DND-41 (cell line): ENCODE measurements at regions not wholly inside any gene's neighbourhood (a gene's known extent, or its start where the extent isn't known, plus 50 kb on each side); places are given as distances from the start of the nearest gene placed in this dataset.

Source experiments
- ATAC-seq: fragments of 200-7000 bp; cut with Tn5 transposase; 3 replicates; pipeline ENCODE4 v1.9.1; 2021; ENCODE audit warnings: low read depth; ENCODE audit not compliant: insufficient read depth
- DNase-seq: peaks from one replicate; pipeline ENCODE4 v3.0.0-alpha.2; 2020
- H2AFZ ChIP-seq: 2 replicates; pipeline ENCODE4 v1.6.0; 2012; ENCODE audit warnings: low read depth, low read length
- H3K27ac ChIP-seq: 2 replicates; pipeline ENCODE4 v1.5.1; 2012; ENCODE audit warnings: low read length, inconsistent platforms
- H3K27me3 ChIP-seq: fragments of 200-600 bp; sonication (generic); 2 replicates; pipeline ENCODE4 v1.6.0; 2012; ENCODE audit warnings: low read length, mild to moderate bottlenecking, inconsistent platforms; ENCODE audit not compliant: insufficient read depth, poor library complexity
- H3K36me3 ChIP-seq: 2 replicates; pipeline ENCODE4 v1.5.1; 2012; ENCODE audit warnings: low read length, inconsistent platforms; ENCODE audit not compliant: insufficient read depth
- H3K4me1 ChIP-seq: 2 replicates; pipeline ENCODE4 v1.5.1; 2012; ENCODE audit warnings: mild to moderate bottlenecking, low read length; ENCODE audit not compliant: insufficient read depth
- H3K4me2 ChIP-seq: 2 replicates; pipeline ENCODE4 v1.6.0; 2012; ENCODE audit warnings: mild to moderate bottlenecking, moderate library complexity, low read length, inconsistent platforms; ENCODE audit not compliant: insufficient read depth
- H3K4me3 ChIP-seq, 2 experiments: fragments of 200-600 bp in 1 of 2; shearing (Covaris generic) in 1 of 2; 2 replicates each; pipeline ENCODE4 v1.5.1; 2012 to 2016; ENCODE audit warnings: inconsistent platforms in 2 of 2, low read length in 2 of 2, mild to moderate bottlenecking in 2 of 2, low read depth in 1 of 2, moderate library complexity in 1 of 2
- H3K79me2 ChIP-seq: 2 replicates; pipeline ENCODE4 v1.6.0; 2012; ENCODE audit warnings: low read length, inconsistent platforms; ENCODE audit not compliant: insufficient read depth
- H3K9ac ChIP-seq: 2 replicates; pipeline ENCODE4 v1.6.0; 2012; ENCODE audit warnings: low read depth, mild to moderate bottlenecking, inconsistent platforms, low read length, moderate library complexity
- H3K9me3 ChIP-seq: 2 replicates; pipeline ENCODE4 v1.5.1; 2012; ENCODE audit warnings: low read length, moderate library complexity, mild to moderate bottlenecking, inconsistent platforms; ENCODE audit not compliant: insufficient read depth, severe bottlenecking
- H4K20me1 ChIP-seq: 2 replicates; pipeline ENCODE4 v1.6.0; 2012; ENCODE audit warnings: low read length; ENCODE audit not compliant: insufficient read depth
- EZH2 ChIP-seq: IDR thresholded peaks from 3 replicates; pipeline ENCODE4 v1.6.1; 2012; ENCODE audit warnings: borderline replicate concordance, low read depth, mild to moderate bottlenecking, moderate library complexity, low read length, inconsistent platforms; ENCODE audit not compliant: severe bottlenecking
- TF ChIP-seq, protein P1 (sequence below): IDR thresholded peaks from 2 replicates; pipeline ENCODE4 v1.5.1; 2012; ENCODE audit warnings: borderline replicate concordance, low read length, moderate library complexity, mild to moderate bottlenecking; ENCODE audit not compliant: poor library complexity, severe bottlenecking; ENCODE audit errors: extremely low read depth

DNA sequence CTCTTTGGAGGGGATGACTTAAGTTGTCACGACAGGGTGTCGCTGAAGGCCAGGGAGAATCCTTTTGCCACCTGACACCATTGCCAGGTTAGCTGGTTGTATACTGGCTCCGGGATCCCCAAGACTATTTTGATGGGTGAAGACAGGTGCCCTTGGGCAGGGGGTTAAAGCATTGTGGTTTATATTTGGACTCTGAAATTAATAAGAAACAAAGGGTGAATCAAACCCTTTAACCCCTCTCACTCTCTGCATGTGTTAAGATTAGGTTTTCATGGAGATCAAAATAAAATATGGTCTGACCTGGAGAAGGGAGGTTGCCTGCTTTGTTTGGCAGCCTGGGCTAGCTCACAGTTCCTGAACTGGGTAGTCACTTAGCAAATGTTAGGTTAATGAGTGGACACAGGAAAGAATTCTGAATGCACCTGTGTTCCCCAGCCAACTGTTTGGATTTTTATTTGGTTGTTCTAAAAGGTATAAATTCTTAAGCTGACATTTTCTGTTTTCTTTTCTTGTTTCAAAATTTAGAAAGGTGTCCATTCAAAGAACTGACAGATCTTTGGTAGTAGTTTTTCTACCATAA lies 301.7 kb downstream of the KCNS3 start:
- no peaks in the 10 kb centered on the region for H3K27me3 ChIP-seq
- no peak for ATAC-seq
- H3K36me3 ChIP-seq = no peaks in the 10 kb centered on the region
- H3K4me2 ChIP-seq = no peak overlapping the region
- H3K4me1 ChIP-seq = no peaks in the 10 kb centered on the region
- H3K4me3 ChIP-seq = no peak overlapping the region
- TF ChIP-seq, protein P1, sequence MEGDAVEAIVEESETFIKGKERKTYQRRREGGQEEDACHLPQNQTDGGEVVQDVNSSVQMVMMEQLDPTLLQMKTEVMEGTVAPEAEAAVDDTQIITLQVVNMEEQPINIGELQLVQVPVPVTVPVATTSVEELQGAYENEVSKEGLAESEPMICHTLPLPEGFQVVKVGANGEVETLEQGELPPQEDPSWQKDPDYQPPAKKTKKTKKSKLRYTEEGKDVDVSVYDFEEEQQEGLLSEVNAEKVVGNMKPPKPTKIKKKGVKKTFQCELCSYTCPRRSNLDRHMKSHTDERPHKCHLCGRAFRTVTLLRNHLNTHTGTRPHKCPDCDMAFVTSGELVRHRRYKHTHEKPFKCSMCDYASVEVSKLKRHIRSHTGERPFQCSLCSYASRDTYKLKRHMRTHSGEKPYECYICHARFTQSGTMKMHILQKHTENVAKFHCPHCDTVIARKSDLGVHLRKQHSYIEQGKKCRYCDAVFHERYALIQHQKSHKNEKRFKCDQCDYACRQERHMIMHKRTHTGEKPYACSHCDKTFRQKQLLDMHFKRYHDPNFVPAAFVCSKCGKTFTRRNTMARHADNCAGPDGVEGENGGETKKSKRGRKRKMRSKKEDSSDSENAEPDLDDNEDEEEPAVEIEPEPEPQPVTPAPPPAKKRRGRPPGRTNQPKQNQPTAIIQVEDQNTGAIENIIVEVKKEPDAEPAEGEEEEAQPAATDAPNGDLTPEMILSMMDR = no peak
- no peak for TF ChIP-seq EZH2
- no peak overlapping the region for H2AFZ ChIP-seq
- no peak overlapping the region for H3K9ac ChIP-seq
- H4K20me1 ChIP-seq = no peaks in the 10 kb centered on the region
- no peaks in the 10 kb centered on the region for H3K9me3 ChIP-seq
- no peaks in the 10 kb centered on the region for H3K79me2 ChIP-seq
- no peak overlapping the region for H3K27ac ChIP-seq
- DNase-seq = no peak

DNA sequence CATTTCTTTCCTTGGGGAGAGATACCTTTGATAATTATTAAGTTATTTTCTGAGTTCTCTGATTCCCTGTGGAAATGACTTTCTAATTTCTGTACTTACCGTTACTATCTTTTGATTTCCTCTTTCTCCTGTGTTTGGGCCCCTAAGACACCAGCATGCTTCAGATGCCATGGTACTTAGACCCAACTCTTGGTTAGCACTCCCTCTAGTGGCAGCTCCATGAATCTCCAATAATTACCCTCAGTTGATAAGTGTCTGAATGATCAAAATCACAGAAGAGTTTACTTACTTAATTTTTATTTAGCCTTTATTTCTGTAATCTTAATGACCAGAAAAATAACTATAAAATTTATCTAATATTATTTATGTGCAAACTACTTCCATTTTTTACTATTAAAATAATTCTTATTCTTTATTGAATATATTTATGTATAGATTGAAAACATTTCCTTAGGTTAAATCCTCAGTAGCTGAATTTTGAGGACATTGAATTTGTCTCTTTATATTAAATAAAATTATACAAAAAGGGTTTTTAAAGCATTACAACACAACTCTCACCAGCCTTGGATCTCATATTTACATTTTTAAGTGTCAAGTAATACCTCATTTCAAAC lies 300.4 kb downstream of the KCNS3 start:
- TF ChIP-seq, protein P1 = peak; percentile 82
- no peak for TF ChIP-seq EZH2

DNA sequence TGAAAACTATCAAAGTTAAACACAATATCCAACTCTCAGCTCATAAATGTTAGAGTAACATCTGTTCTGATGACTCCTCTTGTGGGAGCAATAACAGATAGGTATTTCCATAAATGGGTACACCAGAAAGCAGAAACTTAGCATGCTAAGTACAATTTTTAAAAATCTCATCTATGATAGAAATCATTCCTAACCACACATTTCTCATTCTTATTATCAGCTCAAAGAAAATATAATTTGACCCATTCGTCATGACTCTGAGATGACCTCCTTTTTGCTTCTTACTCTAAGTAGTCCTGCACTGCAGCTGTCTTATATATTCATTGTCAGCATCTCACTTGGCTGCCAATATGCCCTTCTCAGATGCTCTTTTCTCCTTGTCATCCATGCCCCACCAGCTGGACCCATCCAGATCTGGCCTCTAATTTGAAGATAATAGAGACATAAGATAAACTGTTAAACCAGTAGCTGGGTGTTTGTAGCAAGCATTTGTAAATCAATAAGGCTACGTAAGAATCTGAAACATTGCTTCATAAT lies 298.3 kb downstream of the KCNS3 start:
- no peak for TF ChIP-seq EZH2
- H3K4me1 ChIP-seq = no peaks in the 10 kb centered on the region
- no peaks in the 10 kb centered on the region for H4K20me1 ChIP-seq
- DNase-seq = no peak
- no peak for ATAC-seq
- H3K36me3 ChIP-seq = no peaks in the 10 kb centered on the region
- no peak overlapping the region for H3K9ac ChIP-seq
- H2AFZ ChIP-seq = no peak overlapping the region
- H3K27ac ChIP-seq = no peak overlapping the region
- H3K4me2 ChIP-seq = no peak overlapping the region
- no peak overlapping the region for H3K4me3 ChIP-seq
- no peaks in the 10 kb centered on the region for H3K79me2 ChIP-seq
- no peaks in the 10 kb centered on the region for H3K9me3 ChIP-seq
- H3K27me3 ChIP-seq = no peaks in the 10 kb centered on the region

More for the DNA sequence above, 300.4 kb downstream of the KCNS3 start:
- no peak overlapping the region for H2AFZ ChIP-seq
- no peaks in the 10 kb centered on the region for H4K20me1 ChIP-seq
- no peak overlapping the region for H3K4me3 ChIP-seq
- H3K27me3 ChIP-seq = no peaks in the 10 kb centered on the region
- H3K9ac ChIP-seq = no peak overlapping the region
- no peaks in the 10 kb centered on the region for H3K9me3 ChIP-seq
- H3K4me1 ChIP-seq = no peaks in the 10 kb centered on the region
- peak; percentile 87 for ATAC-seq
- no peaks in the 10 kb centered on the region for H3K36me3 ChIP-seq
- no peaks in the 10 kb centered on the region for H3K79me2 ChIP-seq
- H3K27ac ChIP-seq = no peak overlapping the region
- no peak overlapping the region for H3K4me2 ChIP-seq
- DNase-seq = peak; percentile 47

DNA sequence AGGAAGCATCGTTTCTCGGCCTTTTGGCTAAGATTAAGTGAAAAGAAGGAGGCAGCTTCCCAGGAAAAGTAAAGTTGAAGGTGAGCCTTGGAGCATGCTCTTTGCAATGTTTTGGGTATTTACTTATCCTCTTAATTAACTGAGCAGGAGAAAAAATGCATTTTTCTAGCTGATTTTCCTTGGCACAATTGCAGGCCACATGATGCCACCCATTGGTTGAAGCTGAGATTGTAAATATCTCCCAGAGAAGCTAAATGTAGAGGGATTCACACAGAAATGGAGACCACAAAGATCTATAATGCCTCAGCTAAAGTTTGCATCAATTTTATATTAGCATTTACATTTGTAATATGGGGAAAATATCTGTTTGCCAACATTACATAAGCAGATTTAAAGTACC lies 294.1 kb downstream of the KCNS3 start:
- no peak overlapping the region for H3K4me3 ChIP-seq
- H3K9me3 ChIP-seq = no peaks in the 10 kb centered on the region
- DNase-seq (no peak), ATAC-seq (no peak)
- H3K27me3 ChIP-seq = no peaks in the 10 kb centered on the region
- H3K27ac ChIP-seq = no peak overlapping the region
- no peaks in the 10 kb centered on the region for H4K20me1 ChIP-seq
- H3K4me1 ChIP-seq = no peaks in the 10 kb centered on the region
- H3K9ac ChIP-seq = no peak overlapping the region
- H3K36me3 ChIP-seq = no peaks in the 10 kb centered on the region
- H3K4me2 ChIP-seq = no peak overlapping the region
- no peak for TF ChIP-seq EZH2
- TF ChIP-seq, protein P1 = no peak
- H2AFZ ChIP-seq = no peak overlapping the region
- H3K79me2 ChIP-seq = no peaks in the 10 kb centered on the region
